ENCODE measurements at regions not wholly inside any gene's neighbourhood (a gene's known extent, or its start where the extent isn't known, plus 50 kb on each side); places are given as distances from the start of the nearest gene placed in this dataset.

- no peak overlapping the region for H3K4me3 ChIP-seq
- in situ Hi-C loops (cut with MboI), result no loop called here
- H3K27me3 ChIP-seq (replicated peaks in 1 of 2; ENCODE audit: control insufficient read depth in 2 of 2, insufficient read depth in 2 of 2, low read length in 1 of 2), result peaks cover 0 to 5% of the 10 kb centered on the region in 2 experiments; a peak in 1 of 4 replicates
- ATAC-seq (no peak), FAIRE-seq (no peak), DNase-seq (ENCODE audit: low read depth, low spot score) (no peak)
- no peak overlapping the region for H3K4me2 ChIP-seq (ENCODE audit: control insufficient read depth, insufficient read depth)
- H3K9me3 ChIP-seq (replicated peaks; ENCODE audit: control insufficient read depth, insufficient read depth, low read length), result no peaks in the 10 kb centered on the region
- no peak overlapping the region for H3K27ac ChIP-seq (ENCODE audit: control insufficient read depth, insufficient read depth)
- H3K36me3 ChIP-seq (ENCODE audit: control insufficient read depth in 2 of 2, insufficient read depth in 2 of 2, low read length in 1 of 2), result no peaks in the 10 kb centered on the region
- WGBS (ENCODE audit: insufficient coverage, insufficient replicate concordance, low lambda C conversion rate, missing lambda C conversion rate), result 95% methylated on average over 1 of the region's 1 CpG
- no peak for TF ChIP-seq BRCA1 (IDR thresholded peaks at IDR 0.05; ENCODE audit: low read depth, low read length)
- TF ChIP-seq ZZZ3 (IDR thresholded peaks at IDR 0.05; ENCODE audit: control insufficient read depth, insufficient read length, low read depth), result no peak
- no peak for TF ChIP-seq NR2C2 (IDR thresholded peaks at IDR 0.05; ENCODE audit: borderline replicate concordance, control insufficient read depth, insufficient read length, low read depth)
- TF ChIP-seq WRNIP1 (IDR thresholded peaks at IDR 0.05; ENCODE audit: borderline replicate concordance, low read depth, low read length), result no peak
- TF ChIP-seq EZH2 (IDR thresholded peaks at IDR 0.05; ENCODE audit: borderline replicate concordance, control insufficient read depth, low read depth, low read length), result no peak
- TF ChIP-seq SMAD1 (IDR thresholded peaks at IDR 0.05; ENCODE audit: low read depth, partially characterized antibody), result no peak
- TF ChIP-seq, protein P1, sequence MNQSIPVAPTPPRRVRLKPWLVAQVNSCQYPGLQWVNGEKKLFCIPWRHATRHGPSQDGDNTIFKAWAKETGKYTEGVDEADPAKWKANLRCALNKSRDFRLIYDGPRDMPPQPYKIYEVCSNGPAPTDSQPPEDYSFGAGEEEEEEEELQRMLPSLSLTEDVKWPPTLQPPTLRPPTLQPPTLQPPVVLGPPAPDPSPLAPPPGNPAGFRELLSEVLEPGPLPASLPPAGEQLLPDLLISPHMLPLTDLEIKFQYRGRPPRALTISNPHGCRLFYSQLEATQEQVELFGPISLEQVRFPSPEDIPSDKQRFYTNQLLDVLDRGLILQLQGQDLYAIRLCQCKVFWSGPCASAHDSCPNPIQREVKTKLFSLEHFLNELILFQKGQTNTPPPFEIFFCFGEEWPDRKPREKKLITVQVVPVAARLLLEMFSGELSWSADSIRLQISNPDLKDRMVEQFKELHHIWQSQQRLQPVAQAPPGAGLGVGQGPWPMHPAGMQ (IDR thresholded peaks at IDR 0.05; ENCODE audit: borderline replicate concordance), result no peak
- TF ChIP-seq NFYA (IDR thresholded peaks at IDR 0.05; ENCODE audit: borderline replicate concordance, low read depth, low read length), result no peak
- TF ChIP-seq, protein P2, sequence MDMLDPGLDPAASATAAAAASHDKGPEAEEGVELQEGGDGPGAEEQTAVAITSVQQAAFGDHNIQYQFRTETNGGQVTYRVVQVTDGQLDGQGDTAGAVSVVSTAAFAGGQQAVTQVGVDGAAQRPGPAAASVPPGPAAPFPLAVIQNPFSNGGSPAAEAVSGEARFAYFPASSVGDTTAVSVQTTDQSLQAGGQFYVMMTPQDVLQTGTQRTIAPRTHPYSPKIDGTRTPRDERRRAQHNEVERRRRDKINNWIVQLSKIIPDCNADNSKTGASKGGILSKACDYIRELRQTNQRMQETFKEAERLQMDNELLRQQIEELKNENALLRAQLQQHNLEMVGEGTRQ (IDR thresholded peaks at IDR 0.05; ENCODE audit: borderline replicate concordance, low read depth, low read length), result no peak
- no peak for TF ChIP-seq RAD51 (IDR thresholded peaks at IDR 0.05)
- no peak for TF ChIP-seq STAT1 (conservative IDR thresholded peaks at IDR 0.05)
- no peak for TF ChIP-seq HDAC6 (IDR thresholded peaks at IDR 0.05; ENCODE audit: unreplicated experiment)
- TF ChIP-seq ESRRA (IDR thresholded peaks at IDR 0.05; ENCODE audit: low read length), result no peak
- no peak for TF ChIP-seq USF1 (IDR thresholded peaks at IDR 0.05; ENCODE audit: borderline replicate concordance, extremely low read length, insufficient read depth, low read depth, low read length)
- ChIA-PET RAD21 (ENCODE audit: unreplicated experiment) (no interaction called here), SMC1A (ENCODE audit: uncharacterized antibody, unreplicated experiment) (no interaction called here), POLR2A (no interaction called here), CTCF (no interaction called here)
- no peak overlapping the region for H3K9ac ChIP-seq (ENCODE audit: control insufficient read depth, insufficient read depth, low read length)
- no peaks in the 10 kb centered on the region for H3K4me1 ChIP-seq (ENCODE audit: control insufficient read depth, insufficient read depth, low read length)
- no TSS peak for BruUV-seq (replicated peaks)
- H4K20me1 ChIP-seq (ENCODE audit: control insufficient read depth, insufficient read depth), result no peaks in the 10 kb centered on the region
- no peak overlapping the region for H2AFZ ChIP-seq (ENCODE audit: control insufficient read depth, low read depth, low read length)
- intact Hi-C loops (cut with micrococcal nuclease; ENCODE audit: unreplicated experiment), result no loop called here
- H3K79me2 ChIP-seq (ENCODE audit: control insufficient read depth, insufficient read depth, low read length), result no peaks in the 10 kb centered on the region
These were observed 51.3 kb upstream of the LTBP1 start for GRCh38 chr2:32895424-32895823.

Measured in GM12878 (cell line).